ENCODE measurements at regions not wholly inside any gene's neighbourhood (a gene's known extent, or its start where the extent isn't known, plus 50 kb on each side); places are given as distances from the start of the nearest gene placed in this dataset.

DNA sequence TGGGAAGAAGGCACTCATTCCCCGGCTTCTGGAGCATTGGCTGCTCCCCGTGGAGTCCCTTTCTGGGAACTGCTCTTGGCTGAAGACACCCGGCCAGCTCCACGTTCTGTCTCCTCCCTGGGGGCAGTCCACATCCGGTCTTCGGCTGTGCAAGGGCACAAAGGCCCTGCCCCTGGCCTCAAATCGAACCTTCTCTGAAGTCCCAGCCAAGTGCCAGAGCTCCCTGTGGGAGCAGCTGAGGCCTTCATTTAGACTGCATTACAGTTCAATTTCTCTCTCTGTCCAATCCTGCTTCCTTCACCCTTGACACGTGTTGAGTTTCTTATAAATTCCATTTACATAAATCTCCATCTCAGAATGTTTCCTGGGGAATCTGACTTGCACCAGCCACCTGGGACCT, 132.9 kb upstream of the POU3F1 start:
- intact Hi-C loops (cut with DNase I, micrococcal nuclease) = no loop called here
- TF ChIP-seq, protein P1, sequence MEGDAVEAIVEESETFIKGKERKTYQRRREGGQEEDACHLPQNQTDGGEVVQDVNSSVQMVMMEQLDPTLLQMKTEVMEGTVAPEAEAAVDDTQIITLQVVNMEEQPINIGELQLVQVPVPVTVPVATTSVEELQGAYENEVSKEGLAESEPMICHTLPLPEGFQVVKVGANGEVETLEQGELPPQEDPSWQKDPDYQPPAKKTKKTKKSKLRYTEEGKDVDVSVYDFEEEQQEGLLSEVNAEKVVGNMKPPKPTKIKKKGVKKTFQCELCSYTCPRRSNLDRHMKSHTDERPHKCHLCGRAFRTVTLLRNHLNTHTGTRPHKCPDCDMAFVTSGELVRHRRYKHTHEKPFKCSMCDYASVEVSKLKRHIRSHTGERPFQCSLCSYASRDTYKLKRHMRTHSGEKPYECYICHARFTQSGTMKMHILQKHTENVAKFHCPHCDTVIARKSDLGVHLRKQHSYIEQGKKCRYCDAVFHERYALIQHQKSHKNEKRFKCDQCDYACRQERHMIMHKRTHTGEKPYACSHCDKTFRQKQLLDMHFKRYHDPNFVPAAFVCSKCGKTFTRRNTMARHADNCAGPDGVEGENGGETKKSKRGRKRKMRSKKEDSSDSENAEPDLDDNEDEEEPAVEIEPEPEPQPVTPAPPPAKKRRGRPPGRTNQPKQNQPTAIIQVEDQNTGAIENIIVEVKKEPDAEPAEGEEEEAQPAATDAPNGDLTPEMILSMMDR (IDR thresholded peaks at IDR 0.05) = no peak
- H3K4me3 ChIP-seq = no peak overlapping the region
- no peaks in the 10 kb centered on the region for H3K9me3 ChIP-seq
- no peaks in the 10 kb centered on the region for H3K4me1 ChIP-seq (ENCODE audit: low read depth)
- no peak for ATAC-seq
- DNase-seq = no peak
- H3K36me3 ChIP-seq (ENCODE audit: low read depth) = no peaks in the 10 kb centered on the region

DNA sequence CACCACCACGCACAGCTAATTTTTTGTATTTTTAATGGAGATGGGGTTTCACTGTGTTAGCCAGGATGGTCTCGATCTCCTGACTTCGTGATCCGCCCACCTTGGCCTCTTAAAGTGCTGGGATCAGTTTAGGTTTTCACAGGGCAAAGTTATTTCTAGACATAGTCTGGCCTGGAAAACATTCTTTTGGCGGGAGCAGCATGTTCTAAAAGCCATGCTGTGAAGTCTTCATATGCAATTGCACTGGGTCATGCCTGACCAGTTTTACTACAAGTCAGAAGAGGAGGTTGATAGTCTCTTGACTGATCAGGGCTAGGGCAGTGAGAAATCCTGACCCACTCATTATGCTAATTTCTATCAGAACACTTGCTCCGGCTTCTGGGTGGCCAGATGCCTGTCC, 131.6 kb upstream of the POU3F1 start:
- no peak overlapping the region for H3K4me3 ChIP-seq
- H3K36me3 ChIP-seq (ENCODE audit: low read depth) = no peaks in the 10 kb centered on the region
- TF ChIP-seq, protein P1 (IDR thresholded peaks at IDR 0.05) = no peak
- H3K4me1 ChIP-seq (ENCODE audit: low read depth) = no peaks in the 10 kb centered on the region
- no peak for DNase-seq
- ATAC-seq = no peak
- intact Hi-C loops (cut with DNase I, micrococcal nuclease) = no loop called here
- H3K9me3 ChIP-seq = no peaks in the 10 kb centered on the region

DNA sequence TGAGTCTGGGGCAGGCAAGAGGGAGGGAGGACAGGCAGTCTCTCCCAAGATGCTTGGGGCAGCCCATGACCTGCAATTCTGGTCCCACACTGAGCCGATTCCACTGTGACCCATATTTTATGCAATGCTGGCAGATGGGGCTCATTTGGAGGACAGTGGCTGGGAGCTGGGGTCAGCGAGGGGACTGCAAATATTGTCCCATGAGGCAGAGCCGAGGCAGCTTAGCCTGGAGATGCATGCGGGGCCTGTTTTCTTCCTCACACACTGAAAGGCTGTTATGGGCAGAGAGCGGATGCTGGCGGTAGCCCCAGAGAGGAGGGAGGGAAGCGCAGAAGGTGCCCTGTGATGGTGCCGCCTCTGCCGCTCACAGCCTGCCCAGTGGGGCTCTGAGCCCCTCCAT, 128.5 kb upstream of the POU3F1 start:
- Histone ChIP-seq H3K36me3 (ENCODE audit: low read depth) (no peaks in the 10 kb centered on the region), H3K9me3 (no peaks in the 10 kb centered on the region), H3K4me3 (no peak overlapping the region), H3K4me1 (ENCODE audit: low read depth) (no peaks in the 10 kb centered on the region)
- DNase-seq (no peak), ATAC-seq (no peak)
- TF ChIP-seq, protein P1 (IDR thresholded peaks at IDR 0.05) = no peak
- intact Hi-C loops (cut with DNase I, micrococcal nuclease) = no loop called here

DNA sequence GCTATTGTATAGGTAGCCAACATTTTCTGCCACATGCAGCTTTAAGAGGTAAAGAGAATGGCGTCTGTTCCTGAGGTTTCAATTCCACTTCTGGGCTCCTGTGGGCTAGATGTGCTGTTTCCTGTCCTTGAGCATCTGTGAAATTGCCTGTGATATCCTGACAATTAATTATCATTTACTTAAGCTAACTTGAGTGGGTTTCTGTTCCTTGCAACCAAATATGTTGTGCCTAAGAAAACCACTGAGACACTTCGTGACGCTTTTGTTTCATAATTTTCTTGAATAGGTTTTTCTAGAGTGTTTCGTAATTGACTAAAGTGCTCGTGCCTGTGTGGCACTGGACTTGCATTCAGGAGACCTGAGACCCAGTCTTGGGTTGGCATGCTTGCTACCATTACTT, 127.3 kb upstream of the POU3F1 start:
- Histone ChIP-seq H3K36me3 (ENCODE audit: low read depth) (no peaks in the 10 kb centered on the region), H3K4me1 (ENCODE audit: low read depth) (no peaks in the 10 kb centered on the region), H3K4me3 (no peak overlapping the region), H3K9me3 (no peaks in the 10 kb centered on the region)
- TF ChIP-seq, protein P1 (IDR thresholded peaks at IDR 0.05) = no peak
- ATAC-seq (no peak), DNase-seq (no peak)
- intact Hi-C loops (cut with DNase I, micrococcal nuclease) = no loop called here

DNA sequence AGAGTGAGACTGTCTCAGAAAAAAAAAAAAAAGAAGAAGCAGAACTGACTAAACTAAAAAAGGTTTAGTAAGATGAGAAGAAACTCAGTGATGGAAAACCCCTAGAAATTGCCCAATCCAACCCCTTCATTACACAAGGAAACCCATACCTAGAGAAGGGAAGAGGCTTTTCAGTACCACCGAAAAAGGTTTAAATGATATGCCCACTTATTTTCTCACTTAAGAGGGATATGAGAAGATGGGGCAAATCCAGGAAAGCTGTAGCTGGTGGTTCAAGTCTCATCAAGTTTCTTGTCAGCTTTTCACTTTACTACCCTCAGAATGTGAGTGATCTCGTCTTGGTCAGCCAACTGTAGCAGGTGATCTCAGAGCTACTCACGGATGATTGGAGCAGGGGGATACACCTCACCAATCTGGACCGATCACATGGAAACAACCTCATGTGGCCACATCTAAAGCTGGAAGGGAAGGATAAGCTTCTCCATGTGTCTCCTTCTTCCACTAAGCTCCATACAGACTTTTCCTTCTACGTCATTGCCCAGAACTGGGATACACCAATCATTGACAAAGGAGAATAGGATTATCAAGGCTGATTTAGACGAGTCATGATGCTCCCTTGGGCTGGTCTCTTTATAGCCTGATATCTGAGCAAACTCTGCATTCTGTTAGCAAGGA, 126.7 kb upstream of the POU3F1 start:
- intact Hi-C loops (cut with DNase I, micrococcal nuclease) = no loop called here
- no peaks in the 10 kb centered on the region for H3K9me3 ChIP-seq
- DNase-seq = no peak
- H3K4me1 ChIP-seq (ENCODE audit: low read depth) = no peaks in the 10 kb centered on the region
- H3K36me3 ChIP-seq (ENCODE audit: low read depth) = no peaks in the 10 kb centered on the region
- no peak for ATAC-seq
- TF ChIP-seq, protein P1 (IDR thresholded peaks at IDR 0.05) = no peak
- H3K4me3 ChIP-seq = no peak overlapping the region

DNA sequence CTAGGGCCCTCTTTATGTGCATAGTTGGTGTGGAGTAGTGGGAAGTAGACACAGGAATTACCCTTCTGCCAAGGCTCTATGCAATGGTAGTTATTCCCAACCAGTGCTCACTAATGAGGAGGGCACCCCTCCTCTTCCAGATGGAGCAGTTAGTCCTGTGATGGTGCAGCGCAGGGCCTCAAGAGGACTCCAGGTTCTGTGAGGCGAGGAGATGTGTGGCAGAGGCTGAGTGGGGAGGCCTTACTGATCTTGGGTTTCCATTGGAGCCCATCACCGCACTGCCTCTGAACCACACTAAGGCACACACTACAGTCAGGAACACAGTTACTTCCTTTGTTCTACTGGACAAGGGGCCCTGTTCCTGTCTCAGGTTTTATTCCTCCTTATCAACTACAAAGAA, 122.5 kb upstream of the POU3F1 start:
- H3K36me3 ChIP-seq (ENCODE audit: low read depth) = no peaks in the 10 kb centered on the region
- H3K4me1 ChIP-seq (ENCODE audit: low read depth) = no peaks in the 10 kb centered on the region
- H3K4me3 ChIP-seq = no peak overlapping the region
- intact Hi-C loops (cut with DNase I, micrococcal nuclease) = no loop called here
- no peak for DNase-seq
- TF ChIP-seq, protein P1 (IDR thresholded peaks at IDR 0.05) = no peak
- ATAC-seq = no peak
- H3K9me3 ChIP-seq = no peaks in the 10 kb centered on the region

All from mucosa of descending colon (tissue), 3 donors.